ENCODE measurements at regions not wholly inside any gene's neighbourhood (a gene's known extent, or its start where the extent isn't known, plus 50 kb on each side); places are given as distances from the start of the nearest gene placed in this dataset.
"Not testable (repeated sequence)": the region's sequence is repeated elsewhere in the genome, so short reads cannot be mapped to it uniquely, and the experiment has no call there.

- no peak for DNase-seq
Observed at GRCh38 chr6:140794544-140794943, 1338.2 kb upstream of the GJE1 start.

- no peak for DNase-seq
Observed at GRCh38 chr6:140790109-140790508, 1342.6 kb upstream of the GJE1 start.

- DNase-seq, result no peak
Observed at GRCh38 chr6:140789466-140789865, 1343.3 kb upstream of the GJE1 start.

GRCh38 chr6:140785926-140786325 is 1346.8 kb upstream of the GJE1 start:
- DNase-seq, result no peak

- no peak for DNase-seq
Observed at GRCh38 chr6:140784573-140784972, 1348.2 kb upstream of the GJE1 start.

- not testable (repeated sequence) for DNase-seq
Observed at GRCh38 chr6:140783504-140783903, 1349.2 kb upstream of the GJE1 start.

GRCh38 chr6:140782941-140783340 is 1349.8 kb upstream of the GJE1 start:
- no peak for DNase-seq

GRCh38 chr6:140779991-140780596 is 1352.6 kb upstream of the GJE1 start:
- no peak for DNase-seq

- no peak for DNase-seq
Observed at GRCh38 chr6:140779341-140779740, 1353.4 kb upstream of the GJE1 start.

- no peak for DNase-seq
Observed at GRCh38 chr6:140777780-140778179, 1354.9 kb upstream of the GJE1 start.

- DNase-seq, result no peak
Observed at GRCh38 chr6:140775061-140775460, 1357.7 kb upstream of the GJE1 start.

GRCh38 chr6:140774080-140774505 is 1358.6 kb upstream of the GJE1 start:
- no peak for DNase-seq

- DNase-seq, result no peak
Observed at GRCh38 chr6:140773276-140773675, 1359.4 kb upstream of the GJE1 start.

GRCh38 chr6:140772576-140772975 is 1360.1 kb upstream of the GJE1 start:
- no peak for DNase-seq

GRCh38 chr6:140768133-140768532 is 1364.6 kb upstream of the GJE1 start:
- no peak for DNase-seq

GRCh38 chr6:140766999-140767398 is 1365.7 kb upstream of the GJE1 start:
- no peak for DNase-seq

- DNase-seq, result no peak
Observed at GRCh38 chr6:140758169-140758877, 1374.4 kb upstream of the GJE1 start.

GRCh38 chr6:140752234-140752633 is 1377.8 kb upstream of the CITED2 start:
- DNase-seq, result no peak

- no peak for DNase-seq
Observed at GRCh38 chr6:140747114-140747513, 1372.7 kb upstream of the CITED2 start.

- no peak for DNase-seq
Observed at GRCh38 chr6:140744659-140745320, 1370.3 kb upstream of the CITED2 start.

GRCh38 chr6:140736231-140736630 is 1361.8 kb upstream of the CITED2 start:
- DNase-seq, result no peak

GRCh38 chr6:140732991-140733390 is 1358.5 kb upstream of the CITED2 start:
- DNase-seq, result no peak

GRCh38 chr6:140732155-140732554 is 1357.7 kb upstream of the CITED2 start:
- no peak for DNase-seq

GRCh38 chr6:140731741-140732140 is 1357.3 kb upstream of the CITED2 start:
- DNase-seq, result no peak

Data from activated CD4-positive, alpha-beta T cell treated with anti-CD3 and anti-CD28 coated beads, Interleukin-2, amount 50 U/mL, for 1 hour (primary cell).